Smooth muscle cell (in vitro differentiated cells): ENCODE measurements at regions not wholly inside any gene's neighbourhood (a gene's known extent, or its start where the extent isn't known, plus 50 kb on each side); places are given as distances from the start of the nearest gene placed in this dataset.

Source experiments
- DNase-seq: peaks from one replicate; lab custom pipeline; 2025; ENCODE audit not compliant: unreplicated experiment; lab: John Stamatoyannopoulos, UW
- H2AFZ ChIP-seq: fragments of 200-600 bp; sonication (generic); 2 replicates; pipeline ENCODE4 v1.6.0; 2016; ENCODE audit warnings: antibody characterized with exemption, low read depth, mild to moderate bottlenecking
- H3F3A ChIP-seq: fragments of 200-600 bp; sonication (generic); 2 replicates; pipeline ENCODE4 v1.6.0; 2017; ENCODE audit warnings: antibody characterized with exemption, low read depth
- H3K27ac ChIP-seq: fragments of 200-600 bp; sonication (generic); 2 replicates; pipeline ENCODE4 v1.5.1; 2016; ENCODE audit warnings: low read depth, mild to moderate bottlenecking
- H3K27me3 ChIP-seq: fragments of 200-600 bp; sonication (generic); 2 replicates; pipeline ENCODE4 v1.6.1; 2016; ENCODE audit warnings: low read depth, mild to moderate bottlenecking
- H3K36me3 ChIP-seq: fragments of 200-600 bp; sonication (generic); 2 replicates; pipeline ENCODE4 v1.5.1; 2016; ENCODE audit warnings: low read depth
- H3K4me1 ChIP-seq: fragments of 200-600 bp; sonication (generic); 2 replicates; pipeline ENCODE4 v1.5.1; 2016; ENCODE audit warnings: low read depth
- H3K4me2 ChIP-seq: fragments of 200-600 bp; sonication (generic); 2 replicates; pipeline ENCODE4 v1.6.0; 2016; ENCODE audit warnings: mild to moderate bottlenecking
- H3K4me3 ChIP-seq: fragments of 200-600 bp; sonication (generic); 2 replicates; pipeline ENCODE4 v1.5.1; 2016; ENCODE audit warnings: mild to moderate bottlenecking
- H3K79me2 ChIP-seq: fragments of 200-600 bp; sonication (generic); 2 replicates; pipeline ENCODE4 v1.6.0; 2016; ENCODE audit warnings: low read depth, mild to moderate bottlenecking
- H3K9ac ChIP-seq: fragments of 200-600 bp; sonication (generic); 2 replicates; pipeline ENCODE4 v1.6.0; 2016; ENCODE audit warnings: low read depth
- H3K9me3 ChIP-seq: fragments of 200-600 bp; sonication (generic); replicated peaks from 2 replicates; pipeline ENCODE4 v1.5.1; 2016; ENCODE audit warnings: low read depth
- H4K20me1 ChIP-seq: fragments of 200-600 bp; sonication (generic); 2 replicates; pipeline ENCODE4 v1.6.0; 2016; ENCODE audit warnings: low read depth
- CTCF ChIP-seq: fragments of 200-600 bp; sonication (generic); IDR thresholded peaks from 2 replicates; pipeline ENCODE4 v1.5.1; 2017; ENCODE audit warnings: borderline replicate concordance, mild to moderate bottlenecking, antibody characterized with exemption; ENCODE audit not compliant: insufficient read depth, poor library complexity, severe bottlenecking
- WGBS: methylation state at CpG from one replicate; pipeline ENCODE4 v1.1.7; 2016; ENCODE audit warnings: low lambda C conversion rate; 5-methylcytosine and 5-hydroxymethylcytosine counted together

GRCh38 chr3:166917437-166917836 lies 462.7 kb downstream of the ZBBX start:
- H3K4me2 ChIP-seq = no peak overlapping the region
- 94% methylated on average over 1 of the region's 1 CpG for WGBS

GRCh38 chr3:166902374-166902773 lies 477.7 kb downstream of the ZBBX start:
- peak; percentile 32 for TF ChIP-seq CTCF
- H3F3A ChIP-seq = no peaks in the 10 kb centered on the region
- no peak overlapping the region for H3K27ac ChIP-seq
- no peak overlapping the region for H3K4me3 ChIP-seq
- H3K9ac ChIP-seq = no peak overlapping the region
- H3K79me2 ChIP-seq = no peaks in the 10 kb centered on the region
- H3K9me3 ChIP-seq = no peaks in the 10 kb centered on the region
- no peak for DNase-seq
- H3K4me1 ChIP-seq = no peaks in the 10 kb centered on the region
- H3K36me3 ChIP-seq = no peaks in the 10 kb centered on the region
- no peaks in the 10 kb centered on the region for H4K20me1 ChIP-seq
- H3K4me2 ChIP-seq = no peak overlapping the region
- no peak overlapping the region for H2AFZ ChIP-seq
- H3K27me3 ChIP-seq = no peaks in the 10 kb centered on the region

More at GRCh38 chr3:166917437-166917836, 462.7 kb downstream of the ZBBX start:
- Histone ChIP-seq H3K4me3 (no peak overlapping the region), H2AFZ (no peak overlapping the region), H4K20me1 (no peaks in the 10 kb centered on the region), H3K9ac (no peak overlapping the region), H3F3A (no peaks in the 10 kb centered on the region), H3K27me3 (no peaks in the 10 kb centered on the region), H3K4me1 (no peaks in the 10 kb centered on the region), H3K27ac (no peak overlapping the region), H3K36me3 (no peaks in the 10 kb centered on the region), H3K79me2 (no peaks in the 10 kb centered on the region), H3K9me3 (peaks cover 3% of the 10 kb centered on the region)
- TF ChIP-seq CTCF = no peak
- DNase-seq = no peak

GRCh38 chr3:166900866-166901577 lies 479.1 kb downstream of the ZBBX start:
- no peaks in the 10 kb centered on the region for H3K27me3 ChIP-seq
- no peaks in the 10 kb centered on the region for H4K20me1 ChIP-seq
- WGBS = 85% methylated on average over 3 of the region's 3 CpGs
- H3K9me3 ChIP-seq = no peaks in the 10 kb centered on the region
- H3K4me3 ChIP-seq = no peak overlapping the region
- H2AFZ ChIP-seq = no peak overlapping the region
- no peak overlapping the region for H3K9ac ChIP-seq
- H3K79me2 ChIP-seq = no peaks in the 10 kb centered on the region
- no peaks in the 10 kb centered on the region for H3F3A ChIP-seq
- TF ChIP-seq CTCF = no peak
- H3K4me2 ChIP-seq = no peak overlapping the region
- no peaks in the 10 kb centered on the region for H3K36me3 ChIP-seq
- no peaks in the 10 kb centered on the region for H3K4me1 ChIP-seq
- DNase-seq = no peak
- no peak overlapping the region for H3K27ac ChIP-seq

- Histone ChIP-seq H3K27ac (no peak overlapping the region), H3K9me3 (no peaks in the 10 kb centered on the region), H3K9ac (no peak overlapping the region), H4K20me1 (no peaks in the 10 kb centered on the region), H3F3A (no peaks in the 10 kb centered on the region), H3K4me1 (no peaks in the 10 kb centered on the region), H3K27me3 (no peaks in the 10 kb centered on the region), H2AFZ (no peak overlapping the region), H3K4me3 (no peak overlapping the region), H3K36me3 (no peaks in the 10 kb centered on the region), H3K4me2 (no peak overlapping the region), H3K79me2 (no peaks in the 10 kb centered on the region)
- no peak for TF ChIP-seq CTCF
- no peak for DNase-seq
- WGBS = 77% methylated on average over 1 of the region's 1 CpG
Measured at GRCh38 chr3:166897811-166898210, 482.3 kb downstream of the ZBBX start.
